ENCODE measurements at regions not wholly inside any gene's neighbourhood (a gene's known extent, or its start where the extent isn't known, plus 50 kb on each side); places are given as distances from the start of the nearest gene placed in this dataset.

GRCh38 chr16:55044201-55044975, 113.7 kb downstream of the IRX5 start:
- TF ChIP-seq CTCF (IDR thresholded peaks at IDR 0.05) = no peak
- TF ChIP-seq POLR2AphosphoS5 (IDR thresholded peaks at IDR 0.05) = no peak

Measured in sigmoid colon (tissue), 4 donors.